HCT116 (cell line): ENCODE measurements at regions not wholly inside any gene's neighbourhood (a gene's known extent, or its start where the extent isn't known, plus 50 kb on each side); places are given as distances from the start of the nearest gene placed in this dataset.

Experiments used
- FOSL1 ChIP-seq: IDR thresholded peaks from 2 replicates; pipeline ENCODE4 v1.6.1; 2012; ENCODE audit warnings: low read depth
- MAX ChIP-seq: IDR thresholded peaks from 2 replicates; pipeline ENCODE4 v1.6.1; 2012
- POLR2A ChIP-seq: IDR thresholded peaks from 2 replicates; pipeline ENCODE4 v1.7.0; 2011; ENCODE audit warnings: borderline replicate concordance; ENCODE audit not compliant: insufficient read depth, insufficient read length; ENCODE audit errors: extremely low read depth
- POLR2AphosphoS5 ChIP-seq: IDR thresholded peaks from 2 replicates; pipeline ENCODE4 v1.6.1; 2011; ENCODE audit warnings: mild to moderate bottlenecking, low read depth, low read length, moderate library complexity
- SP1 ChIP-seq: IDR thresholded peaks from 2 replicates; pipeline ENCODE4 v1.6.1; 2012; ENCODE audit warnings: low read depth
- SRF ChIP-seq: IDR thresholded peaks from 2 replicates; pipeline ENCODE4 v1.6.1; 2012; ENCODE audit warnings: low read depth
- TF ChIP-seq, protein P1 (sequence below): IDR thresholded peaks from 2 replicates; pipeline ENCODE4 v1.6.1; 2012; ENCODE audit warnings: low read depth
- TF ChIP-seq, protein P2 (sequence below), 3 experiments: fragments of 200-600 bp in 1 of 3; sonication (generic) in 1 of 3; IDR thresholded peaks in 2 of 3; conservative IDR thresholded peaks in 1 of 3; 2 replicates each; pipeline ENCODE4 v1.5.1; 2012 to 2017; ENCODE audit warnings: low read depth in 2 of 3, low read length in 2 of 3, antibody characterized with exemption in 1 of 3, borderline replicate concordance in 1 of 3, control low read depth in 1 of 3, mild to moderate bottlenecking in 1 of 3, mixed read lengths in 1 of 3, mixed run types in 1 of 3, moderate library complexity in 1 of 3; ENCODE audit not compliant: insufficient read depth in 1 of 3

DNA sequence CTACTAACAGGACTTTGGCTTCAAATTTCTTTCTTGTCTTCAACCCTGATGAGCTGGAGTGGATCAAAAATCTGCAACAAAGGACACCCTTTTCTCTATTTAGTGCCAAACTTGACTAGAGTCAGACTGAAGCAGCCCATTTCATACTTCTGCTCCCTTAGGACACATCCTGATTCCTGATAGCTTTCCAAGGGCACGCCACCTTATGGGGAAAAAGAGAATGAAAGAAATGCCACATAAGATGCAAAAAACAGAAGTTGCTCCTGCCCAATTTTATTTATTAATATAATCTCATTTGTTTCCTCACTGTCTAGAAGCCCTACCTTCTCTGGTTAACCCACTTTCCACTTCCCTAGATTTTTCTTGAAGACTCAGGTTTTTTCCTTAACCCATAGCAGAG is 72.7 kb upstream of the NBPF4 start:
- TF ChIP-seq, protein P1, sequence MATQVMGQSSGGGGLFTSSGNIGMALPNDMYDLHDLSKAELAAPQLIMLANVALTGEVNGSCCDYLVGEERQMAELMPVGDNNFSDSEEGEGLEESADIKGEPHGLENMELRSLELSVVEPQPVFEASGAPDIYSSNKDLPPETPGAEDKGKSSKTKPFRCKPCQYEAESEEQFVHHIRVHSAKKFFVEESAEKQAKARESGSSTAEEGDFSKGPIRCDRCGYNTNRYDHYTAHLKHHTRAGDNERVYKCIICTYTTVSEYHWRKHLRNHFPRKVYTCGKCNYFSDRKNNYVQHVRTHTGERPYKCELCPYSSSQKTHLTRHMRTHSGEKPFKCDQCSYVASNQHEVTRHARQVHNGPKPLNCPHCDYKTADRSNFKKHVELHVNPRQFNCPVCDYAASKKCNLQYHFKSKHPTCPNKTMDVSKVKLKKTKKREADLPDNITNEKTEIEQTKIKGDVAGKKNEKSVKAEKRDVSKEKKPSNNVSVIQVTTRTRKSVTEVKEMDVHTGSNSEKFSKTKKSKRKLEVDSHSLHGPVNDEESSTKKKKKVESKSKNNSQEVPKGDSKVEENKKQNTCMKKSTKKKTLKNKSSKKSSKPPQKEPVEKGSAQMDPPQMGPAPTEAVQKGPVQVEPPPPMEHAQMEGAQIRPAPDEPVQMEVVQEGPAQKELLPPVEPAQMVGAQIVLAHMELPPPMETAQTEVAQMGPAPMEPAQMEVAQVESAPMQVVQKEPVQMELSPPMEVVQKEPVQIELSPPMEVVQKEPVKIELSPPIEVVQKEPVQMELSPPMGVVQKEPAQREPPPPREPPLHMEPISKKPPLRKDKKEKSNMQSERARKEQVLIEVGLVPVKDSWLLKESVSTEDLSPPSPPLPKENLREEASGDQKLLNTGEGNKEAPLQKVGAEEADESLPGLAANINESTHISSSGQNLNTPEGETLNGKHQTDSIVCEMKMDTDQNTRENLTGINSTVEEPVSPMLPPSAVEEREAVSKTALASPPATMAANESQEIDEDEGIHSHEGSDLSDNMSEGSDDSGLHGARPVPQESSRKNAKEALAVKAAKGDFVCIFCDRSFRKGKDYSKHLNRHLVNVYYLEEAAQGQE = no peak
- TF ChIP-seq, protein P2, sequence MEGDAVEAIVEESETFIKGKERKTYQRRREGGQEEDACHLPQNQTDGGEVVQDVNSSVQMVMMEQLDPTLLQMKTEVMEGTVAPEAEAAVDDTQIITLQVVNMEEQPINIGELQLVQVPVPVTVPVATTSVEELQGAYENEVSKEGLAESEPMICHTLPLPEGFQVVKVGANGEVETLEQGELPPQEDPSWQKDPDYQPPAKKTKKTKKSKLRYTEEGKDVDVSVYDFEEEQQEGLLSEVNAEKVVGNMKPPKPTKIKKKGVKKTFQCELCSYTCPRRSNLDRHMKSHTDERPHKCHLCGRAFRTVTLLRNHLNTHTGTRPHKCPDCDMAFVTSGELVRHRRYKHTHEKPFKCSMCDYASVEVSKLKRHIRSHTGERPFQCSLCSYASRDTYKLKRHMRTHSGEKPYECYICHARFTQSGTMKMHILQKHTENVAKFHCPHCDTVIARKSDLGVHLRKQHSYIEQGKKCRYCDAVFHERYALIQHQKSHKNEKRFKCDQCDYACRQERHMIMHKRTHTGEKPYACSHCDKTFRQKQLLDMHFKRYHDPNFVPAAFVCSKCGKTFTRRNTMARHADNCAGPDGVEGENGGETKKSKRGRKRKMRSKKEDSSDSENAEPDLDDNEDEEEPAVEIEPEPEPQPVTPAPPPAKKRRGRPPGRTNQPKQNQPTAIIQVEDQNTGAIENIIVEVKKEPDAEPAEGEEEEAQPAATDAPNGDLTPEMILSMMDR (IDR thresholded peaks at IDR 0.05 in 2 of 3, conservative IDR thresholded peaks at IDR 0.05 in 1 of 3; ENCODE audit: borderline replicate concordance in 1 of 3, insufficient read depth in 1 of 3, low read depth in 2 of 3, low read length in 2 of 3) = peak; percentile 32 to 53 (median 48); a peak in 4 of 6 replicates
- TF ChIP-seq POLR2A (no peak), POLR2AphosphoS5 (no peak), MAX (no peak), SRF (no peak), FOSL1 (no peak), SP1 (no peak)
